PC-9 (cell line): ENCODE measurements at regions not wholly inside any gene's neighbourhood (a gene's known extent, or its start where the extent isn't known, plus 50 kb on each side); places are given as distances from the start of the nearest gene placed in this dataset.

Experiments
- BruUV-seq: library from RNA; stranded (reverse); fragments of 400-500 nt; replicated peaks from 2 replicates; lab custom pipeline; 2021; lab: Mats Ljungman, UMichigan
- CTCF ChIA-PET: fragments of 300-600 bp; sonication (Branson Sonifier 250); formaldehyde crosslinking; loops from one replicate; lab custom pipeline; 2022; ENCODE audit warnings: antibody characterized with exemption; lab: Charles Lee
- POLR2A ChIA-PET: fragments of 300-600 bp; sonication (Branson Sonifier 250); formaldehyde crosslinking; loops from one replicate; lab custom pipeline; 2022; ENCODE audit warnings: antibody characterized with exemption; ENCODE audit not compliant: unreplicated experiment; lab: Charles Lee
- DNase-seq, 2 experiments: peaks; one replicate each; pipeline versions ENCODE4 v3.0.0 to v3.0.0-alpha.2; 2015 to 2022; ENCODE audit warnings: mixed read lengths in 1 of 2
- H2AFZ ChIP-seq: fragments of 200-600 bp; sonication (generic); 2 replicates; pipeline ENCODE4 v1.8.1; 2017; ENCODE audit warnings: antibody characterized with exemption
- H3F3A ChIP-seq: fragments of 200-600 bp; sonication (generic); 2 replicates; pipeline ENCODE4 v1.8.1; 2017; ENCODE audit warnings: antibody characterized with exemption, mild to moderate bottlenecking, low read depth; ENCODE audit not compliant: insufficient read depth
- H3K27ac ChIP-seq: fragments of 200-600 bp; sonication (generic); 2 replicates; pipeline ENCODE4 v1.6.1; 2016; ENCODE audit warnings: mixed run types
- H3K27me3 ChIP-seq: fragments of 200-600 bp; sonication (generic); 2 replicates; pipeline ENCODE4 v1.6.1; 2016; ENCODE audit warnings: low read depth, mixed run types; ENCODE audit not compliant: insufficient read depth
- H3K36me3 ChIP-seq: fragments of 200-600 bp; sonication (generic); 2 replicates; pipeline ENCODE4 v1.6.1; 2016; ENCODE audit warnings: low read depth, mixed run types
- H3K4me1 ChIP-seq: fragments of 200-600 bp; sonication (generic); replicated peaks from 2 replicates; pipeline ENCODE4 v1.6.1; 2016; ENCODE audit warnings: mixed run types; ENCODE audit not compliant: insufficient read depth
- H3K4me2 ChIP-seq: fragments of 200-600 bp; sonication (generic); 2 replicates; pipeline ENCODE4 v1.6.1; 2017; ENCODE audit warnings: mixed run types
- H3K4me3 ChIP-seq: fragments of 200-600 bp; sonication (generic); 2 replicates; pipeline ENCODE4 v1.6.1; 2016; ENCODE audit warnings: mixed run types
- H3K79me2 ChIP-seq: fragments of 200-600 bp; sonication (generic); 2 replicates; pipeline ENCODE4 v1.6.1; 2017; ENCODE audit warnings: low read depth, mixed run types
- H3K9me2 ChIP-seq: fragments of 200-600 bp; sonication (generic); 2 replicates; pipeline ENCODE4 v1.8.1; 2017; ENCODE audit warnings: mild to moderate bottlenecking; ENCODE audit not compliant: insufficient read depth
- H3K9me3 ChIP-seq: fragments of 200-600 bp; sonication (generic); 2 replicates; pipeline ENCODE4 v1.8.1; 2016; ENCODE audit warnings: low read depth; ENCODE audit not compliant: insufficient read depth
- H4K20me1 ChIP-seq: fragments of 200-600 bp; sonication (generic); 2 replicates; pipeline ENCODE4 v1.8.1; 2017; ENCODE audit not compliant: insufficient read depth
- CTCF ChIP-seq: fragments of 200-600 bp; sonication (generic); conservative IDR thresholded peaks from 2 replicates; pipeline ENCODE4 v1.6.1; 2017; ENCODE audit warnings: mixed run types, antibody characterized with exemption, mild to moderate bottlenecking, moderate library complexity
- EZH2 ChIP-seq: fragments of 200-600 bp; sonication (generic); IDR thresholded peaks from 2 replicates; pipeline ENCODE4 v1.8.0; 2017; ENCODE audit warnings: antibody characterized with exemption, low read depth
- intact Hi-C: fragments of 100-400 bp; cut with micrococcal nuclease; formaldehyde crosslinking; loops from one replicate; pipeline ENCODE4 v1.10.0; 2022; ENCODE audit not compliant: unreplicated experiment

DNA sequence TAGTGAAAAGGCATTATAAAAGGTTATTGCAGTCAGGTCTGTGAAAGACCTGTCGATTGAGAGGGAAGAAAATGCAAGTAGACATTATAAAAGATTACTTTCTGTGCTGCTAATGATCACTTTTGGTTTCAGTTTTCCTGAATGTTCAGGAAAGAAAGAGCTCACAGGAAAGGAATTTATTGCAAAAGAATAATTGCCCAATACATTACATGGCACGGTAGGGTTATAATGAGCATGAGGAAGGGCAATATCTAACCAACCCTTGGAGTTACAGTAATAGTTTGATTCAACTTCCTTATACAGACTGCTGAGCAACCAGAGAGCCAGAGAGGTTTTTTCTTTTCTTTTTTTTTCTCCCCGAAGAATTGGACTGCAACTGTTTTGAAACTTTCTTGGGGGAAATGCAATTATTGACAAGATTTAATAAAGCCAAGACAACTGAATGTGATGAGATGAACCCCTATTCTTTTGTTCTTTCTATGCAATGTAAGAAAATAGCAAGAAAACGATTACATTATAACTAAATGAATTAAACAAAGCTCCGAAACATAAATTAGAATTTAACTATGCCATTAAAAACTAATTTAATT is 247.0 kb downstream of the C4orf33 start:
- no peaks in the 10 kb centered on the region for H3K9me2 ChIP-seq
- H3K79me2 ChIP-seq: no peaks in the 10 kb centered on the region
- 0 out of 2 replicates have a peak, but pooled peaks cover 13% of the 10 kb centered on the region for H3K4me1 ChIP-seq
- no peaks in the 10 kb centered on the region for H3F3A ChIP-seq
- no peaks in the 10 kb centered on the region for H3K27me3 ChIP-seq
- H3K36me3 ChIP-seq: no peaks in the 10 kb centered on the region
- ChIA-PET POLR2A (interaction anchor here (0.6 to 0.7 kb wide), 2 partner anchors 247 to 1486 kb away, joined by 4 to 6 read pairs; partner anchors contain the start of gene C4orf33), CTCF (interaction anchor here (0.7 kb wide), 1 partner anchor 1371 kb away, joined by 13 read pairs; no protein-coding TSS in a partner anchor)
- BruUV-seq: no TSS peak
- peak overlapping the region; percentile 66 for H3K27ac ChIP-seq
- H3K9me3 ChIP-seq: no peaks in the 10 kb centered on the region
- peak overlapping the region; percentile 50; the same call in 1 of the 2 replicates for H3K4me3 ChIP-seq
- peak overlapping the region; percentile 67 for H3K4me2 ChIP-seq
- DNase-seq: peak in 1 of 2 experiments; percentile 80
- peak overlapping the region; percentile 71; the same call in 1 of the 2 replicates for H2AFZ ChIP-seq
- H4K20me1 ChIP-seq: no peaks in the 10 kb centered on the region
- TF ChIP-seq CTCF (no peak), EZH2 (no peak)
- intact Hi-C loops: loop anchor here (5.0 kb wide), 2 partner anchors 251 to 1151 kb away; partner anchors contain the start of gene SCLT1

DNA sequence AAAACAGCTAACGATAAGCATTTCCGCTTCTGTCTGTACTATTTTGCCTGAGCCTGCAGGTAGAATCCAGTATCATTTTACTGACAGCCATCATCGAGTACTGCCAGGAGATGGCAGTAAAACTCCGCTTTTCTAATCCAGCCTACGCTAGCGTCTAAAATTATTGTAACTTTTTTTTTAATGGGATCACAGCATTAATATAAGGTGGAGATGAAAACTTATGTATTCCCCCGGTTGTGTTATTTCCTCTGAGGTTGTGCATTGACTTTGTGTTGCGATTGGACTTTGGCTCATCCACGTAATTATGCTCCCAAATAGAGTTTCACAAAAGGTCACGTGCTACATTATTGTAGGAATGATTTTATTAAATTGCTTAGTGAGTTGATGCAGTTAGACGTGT is 248.1 kb downstream of the C4orf33 start:
- no peaks in the 10 kb centered on the region for H3K9me2 ChIP-seq
- POLR2A ChIA-PET: interaction anchor here (0.6 kb wide), 1 partner anchor 16 kb away, joined by 20 read pairs; no protein-coding TSS in a partner anchor
- CTCF ChIA-PET: no interaction called here
- no TSS peak for BruUV-seq
- no peaks in the 10 kb centered on the region for H3K9me3 ChIP-seq
- H3K36me3 ChIP-seq: no peaks in the 10 kb centered on the region
- peak in 1 of 2 experiments; percentile 57 for DNase-seq
- no peak overlapping the region for H3K27ac ChIP-seq
- intact Hi-C loops: loop anchor here (1.0 to 5.0 kb wide), 3 partner anchors 252 to 1152 kb away; partner anchors contain the start of gene SCLT1
- TF ChIP-seq CTCF (peak; percentile 62), EZH2 (no peak)
- no peaks in the 10 kb centered on the region for H3K79me2 ChIP-seq
- H3F3A ChIP-seq: no peaks in the 10 kb centered on the region
- H3K27me3 ChIP-seq: no peaks in the 10 kb centered on the region
- H2AFZ ChIP-seq: no peak overlapping the region
- no peak overlapping the region for H3K4me2 ChIP-seq
- H3K4me1 ChIP-seq: 0 out of 2 replicates have a peak, but pooled peaks cover 13% of the 10 kb centered on the region
- H4K20me1 ChIP-seq: no peaks in the 10 kb centered on the region
- no peak overlapping the region for H3K4me3 ChIP-seq

GRCh38 chr4:129345609-129346008 is 249.7 kb downstream of the C4orf33 start:
- H3K4me3 ChIP-seq: no peak overlapping the region
- CTCF ChIA-PET: no interaction called here
- H3K27ac ChIP-seq: no peak overlapping the region
- no peaks in the 10 kb centered on the region for H3K9me3 ChIP-seq
- no peaks in the 10 kb centered on the region for H3K27me3 ChIP-seq
- H3K4me2 ChIP-seq: no peak overlapping the region
- H3K4me1 ChIP-seq: peaks cover 18% of the 10 kb centered on the region
- no TSS peak for BruUV-seq
- no peaks in the 10 kb centered on the region for H3K79me2 ChIP-seq
- no peak for DNase-seq
- intact Hi-C loops: no loop called here
- no peaks in the 10 kb centered on the region for H3F3A ChIP-seq
- TF ChIP-seq CTCF (no peak), EZH2 (no peak)
- POLR2A ChIA-PET: no interaction called here
- H4K20me1 ChIP-seq: no peaks in the 10 kb centered on the region
- no peak overlapping the region for H2AFZ ChIP-seq
- H3K36me3 ChIP-seq: no peaks in the 10 kb centered on the region
- H3K9me2 ChIP-seq: no peaks in the 10 kb centered on the region
